ENCODE measurements at regions not wholly inside any gene's neighbourhood (a gene's known extent, or its start where the extent isn't known, plus 50 kb on each side); places are given as distances from the start of the nearest gene placed in this dataset.

DNA sequence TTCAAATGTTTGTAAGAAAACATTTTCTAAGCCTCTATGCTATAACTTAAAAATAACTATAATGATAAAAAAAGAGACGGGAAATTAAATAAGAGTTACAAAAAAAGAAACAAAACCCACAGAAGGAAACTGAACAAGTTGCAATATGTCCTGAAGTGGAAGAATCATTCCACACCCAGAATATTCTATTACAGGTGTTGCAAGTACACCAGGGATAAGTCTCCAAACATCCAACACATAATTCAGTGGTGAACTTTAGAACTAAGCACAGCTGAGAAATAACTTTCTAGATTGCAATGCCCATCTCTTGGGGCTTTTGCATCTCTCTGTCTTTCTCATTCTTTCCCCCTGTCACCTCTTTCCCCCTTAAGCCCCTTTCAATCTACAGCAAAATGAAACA is 325.2 kb downstream of the BRINP1 start:
- H3K36me3 ChIP-seq (ENCODE audit: control insufficient read depth, insufficient read depth, low read length): no peaks in the 10 kb centered on the region
- H3K4me1 ChIP-seq (ENCODE audit: control insufficient read depth, extremely low read depth, insufficient read depth, low read length): no peaks in the 10 kb centered on the region
- no peaks in the 10 kb centered on the region for H3K27me3 ChIP-seq (ENCODE audit: control insufficient read depth, insufficient read depth, low read length)
- no peak for DNase-seq (ENCODE audit: low read depth in 2 of 2)
- no peak overlapping the region for H3K27ac ChIP-seq (ENCODE audit: insufficient read depth, low read length)
- no peak overlapping the region for H2AFZ ChIP-seq (ENCODE audit: low read length)
- no peak for TF ChIP-seq EZH2 (IDR thresholded peaks at IDR 0.05; ENCODE audit: low read length, missing control alignments)
- TF ChIP-seq, protein P1, sequence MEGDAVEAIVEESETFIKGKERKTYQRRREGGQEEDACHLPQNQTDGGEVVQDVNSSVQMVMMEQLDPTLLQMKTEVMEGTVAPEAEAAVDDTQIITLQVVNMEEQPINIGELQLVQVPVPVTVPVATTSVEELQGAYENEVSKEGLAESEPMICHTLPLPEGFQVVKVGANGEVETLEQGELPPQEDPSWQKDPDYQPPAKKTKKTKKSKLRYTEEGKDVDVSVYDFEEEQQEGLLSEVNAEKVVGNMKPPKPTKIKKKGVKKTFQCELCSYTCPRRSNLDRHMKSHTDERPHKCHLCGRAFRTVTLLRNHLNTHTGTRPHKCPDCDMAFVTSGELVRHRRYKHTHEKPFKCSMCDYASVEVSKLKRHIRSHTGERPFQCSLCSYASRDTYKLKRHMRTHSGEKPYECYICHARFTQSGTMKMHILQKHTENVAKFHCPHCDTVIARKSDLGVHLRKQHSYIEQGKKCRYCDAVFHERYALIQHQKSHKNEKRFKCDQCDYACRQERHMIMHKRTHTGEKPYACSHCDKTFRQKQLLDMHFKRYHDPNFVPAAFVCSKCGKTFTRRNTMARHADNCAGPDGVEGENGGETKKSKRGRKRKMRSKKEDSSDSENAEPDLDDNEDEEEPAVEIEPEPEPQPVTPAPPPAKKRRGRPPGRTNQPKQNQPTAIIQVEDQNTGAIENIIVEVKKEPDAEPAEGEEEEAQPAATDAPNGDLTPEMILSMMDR (conservative IDR thresholded peaks at IDR 0.05 in 1 of 2, IDR thresholded peaks at IDR 0.05 in 1 of 2; ENCODE audit: low read depth in 1 of 2, low read length in 2 of 2): no peak
- no peak overlapping the region for H3K4me3 ChIP-seq (replicated peaks in 1 of 4; ENCODE audit: control extremely low read depth in 1 of 4, insufficient read depth in 1 of 4, low read depth in 3 of 4, low read length in 4 of 4)
- no peaks in the 10 kb centered on the region for H3K79me2 ChIP-seq (ENCODE audit: control insufficient read depth, insufficient read depth, low read length)
- H3K9ac ChIP-seq (ENCODE audit: insufficient read depth, low read length): no peak overlapping the region
- no peak overlapping the region for H3K4me2 ChIP-seq (ENCODE audit: extremely low read depth, insufficient read depth, low read length)
- no peaks in the 10 kb centered on the region for H4K20me1 ChIP-seq (ENCODE audit: control insufficient read depth, extremely low read depth, insufficient read depth, low read length)
- H3K9me3 ChIP-seq (ENCODE audit: control insufficient read depth, insufficient read depth, low read depth, low read length): no peaks in the 10 kb centered on the region

DNA sequence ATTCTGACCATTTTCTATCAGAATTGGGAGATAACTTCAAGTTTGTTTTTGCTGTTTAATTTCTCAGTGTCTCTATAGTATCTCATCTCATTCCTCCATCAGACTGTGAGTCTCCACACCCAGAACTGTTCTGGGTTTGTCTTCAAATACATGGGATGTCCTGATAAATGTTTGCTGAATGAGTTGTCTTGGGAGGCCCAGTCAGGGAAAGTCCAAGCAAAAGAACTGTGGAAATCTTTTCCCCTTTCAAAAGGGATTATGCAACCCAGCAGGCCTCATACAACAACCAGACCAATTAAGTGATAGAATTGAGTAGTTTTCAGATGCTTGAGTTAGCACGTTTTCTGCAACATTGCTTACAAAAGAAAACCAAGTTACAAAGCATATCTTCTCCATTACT is 324.4 kb downstream of the BRINP1 start:
- Histone ChIP-seq H3K4me1 (ENCODE audit: control insufficient read depth, extremely low read depth, insufficient read depth, low read length) (no peaks in the 10 kb centered on the region), H3K79me2 (ENCODE audit: control insufficient read depth, insufficient read depth, low read length) (no peaks in the 10 kb centered on the region), H3K27me3 (ENCODE audit: control insufficient read depth, insufficient read depth, low read length) (no peaks in the 10 kb centered on the region), H3K4me2 (ENCODE audit: extremely low read depth, insufficient read depth, low read length) (no peak overlapping the region), H4K20me1 (ENCODE audit: control insufficient read depth, extremely low read depth, insufficient read depth, low read length) (no peaks in the 10 kb centered on the region), H2AFZ (ENCODE audit: low read length) (no peak overlapping the region), H3K4me3 (replicated peaks in 1 of 4; ENCODE audit: control extremely low read depth in 1 of 4, insufficient read depth in 1 of 4, low read depth in 3 of 4, low read length in 4 of 4) (no peak overlapping the region), H3K36me3 (ENCODE audit: control insufficient read depth, insufficient read depth, low read length) (no peaks in the 10 kb centered on the region), H3K27ac (ENCODE audit: insufficient read depth, low read length) (no peak overlapping the region), H3K9me3 (ENCODE audit: control insufficient read depth, insufficient read depth, low read depth, low read length) (no peaks in the 10 kb centered on the region), H3K9ac (ENCODE audit: insufficient read depth, low read length) (no peak overlapping the region)
- no peak for TF ChIP-seq EZH2 (IDR thresholded peaks at IDR 0.05; ENCODE audit: low read length, missing control alignments)
- TF ChIP-seq, protein P1 (conservative IDR thresholded peaks at IDR 0.05 in 1 of 2, IDR thresholded peaks at IDR 0.05 in 1 of 2; ENCODE audit: low read depth in 1 of 2, low read length in 2 of 2): no peak
- no peak for DNase-seq (ENCODE audit: low read depth in 2 of 2)

DNA sequence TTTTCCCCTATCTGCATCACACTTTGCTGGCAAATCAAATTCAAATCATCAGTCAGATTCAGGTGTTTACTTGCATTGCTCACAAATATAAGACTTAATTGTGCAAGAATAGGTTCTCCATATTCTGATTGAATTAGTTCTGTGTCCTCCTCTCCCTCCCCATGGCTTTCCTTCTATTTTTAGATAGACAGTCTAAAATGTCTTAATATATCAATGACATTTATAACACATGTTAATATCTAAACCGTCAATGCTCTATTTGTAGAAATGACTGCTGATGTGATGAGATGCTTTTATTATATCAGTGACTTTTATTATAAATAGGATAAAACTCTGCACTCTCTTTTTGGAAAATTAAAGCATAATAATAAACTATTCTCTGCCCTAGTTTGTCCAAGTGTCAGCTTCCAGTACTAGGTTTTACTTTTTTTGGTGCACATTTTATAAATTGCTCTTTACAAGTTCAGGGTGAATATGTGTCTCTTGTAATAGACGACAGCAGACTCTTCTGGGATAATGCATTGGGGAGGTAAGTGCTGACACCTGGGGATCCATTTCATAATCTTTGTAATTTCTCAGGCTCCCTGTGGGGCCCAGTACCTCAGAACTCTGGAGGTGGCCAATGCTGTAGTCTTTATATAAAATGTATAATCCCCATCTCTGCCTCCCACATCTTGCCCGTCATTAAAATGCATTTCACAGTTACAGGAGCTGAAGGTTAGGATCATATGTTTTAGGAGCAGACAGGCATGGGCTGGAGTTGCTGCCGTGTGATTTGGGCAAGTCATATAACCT is 321.5 kb downstream of the BRINP1 start:
- H3K36me3 ChIP-seq (ENCODE audit: control insufficient read depth, insufficient read depth, low read length): no peaks in the 10 kb centered on the region
- TF ChIP-seq, protein P1 (conservative IDR thresholded peaks at IDR 0.05 in 1 of 2, IDR thresholded peaks at IDR 0.05 in 1 of 2; ENCODE audit: low read depth in 1 of 2, low read length in 2 of 2): no peak
- no peak for TF ChIP-seq EZH2 (IDR thresholded peaks at IDR 0.05; ENCODE audit: low read length, missing control alignments)
- no peak overlapping the region for H3K4me3 ChIP-seq (replicated peaks in 1 of 4; ENCODE audit: control extremely low read depth in 1 of 4, insufficient read depth in 1 of 4, low read depth in 3 of 4, low read length in 4 of 4)
- no peaks in the 10 kb centered on the region for H3K9me3 ChIP-seq (ENCODE audit: control insufficient read depth, insufficient read depth, low read depth, low read length)
- no peak overlapping the region for H3K9ac ChIP-seq (ENCODE audit: insufficient read depth, low read length)
- no peaks in the 10 kb centered on the region for H4K20me1 ChIP-seq (ENCODE audit: control insufficient read depth, extremely low read depth, insufficient read depth, low read length)
- no peak for DNase-seq (ENCODE audit: low read depth in 2 of 2)
- no peaks in the 10 kb centered on the region for H3K27me3 ChIP-seq (ENCODE audit: control insufficient read depth, insufficient read depth, low read length)
- no peaks in the 10 kb centered on the region for H3K4me1 ChIP-seq (ENCODE audit: control insufficient read depth, extremely low read depth, insufficient read depth, low read length)
- H3K4me2 ChIP-seq (ENCODE audit: extremely low read depth, insufficient read depth, low read length): no peak overlapping the region
- H2AFZ ChIP-seq (ENCODE audit: low read length): no peak overlapping the region
- no peaks in the 10 kb centered on the region for H3K79me2 ChIP-seq (ENCODE audit: control insufficient read depth, insufficient read depth, low read length)
- H3K27ac ChIP-seq (ENCODE audit: insufficient read depth, low read length): no peak overlapping the region
